SK-N-SH (cell line): ENCODE measurements at regions not wholly inside any gene's neighbourhood (a gene's known extent, or its start where the extent isn't known, plus 50 kb on each side); places are given as distances from the start of the nearest gene placed in this dataset.

ENCODE experiments used
- CTCF ChIA-PET: fragments of 300-600, 350-600 bp; formaldehyde crosslinking; extraction: SDS; loops from one replicate; lab custom pipeline; 2021; lab: Yijun Ruan, JAX
- POLR2A ChIA-PET: fragments of 350-600 bp; sonication (Branson Sonifier 250); formaldehyde crosslinking; extraction: SDS; loops from one replicate; lab custom pipeline; 2020; ENCODE audit warnings: antibody characterized with exemption, inconsistent platforms; lab: Yijun Ruan, JAX
- DNase-seq: peaks from one replicate; pipeline ENCODE4 v3.0.0; 2012
- H2AFZ ChIP-seq: fragments of 200-600 bp; sonication (generic); 2 replicates; pipeline ENCODE4 v1.8.1; 2016; ENCODE audit warnings: antibody characterized with exemption, mild to moderate bottlenecking, low read depth
- H3F3A ChIP-seq: fragments of 200-600 bp; sonication (generic); replicated peaks from 2 replicates; pipeline ENCODE3; 2016; ENCODE audit warnings: antibody characterized with exemption, mild to moderate bottlenecking; ENCODE audit not compliant: insufficient read depth
- H3K27ac ChIP-seq, 2 experiments: fragments of 200-500 bp in 1 of 2; fragments of 200-600 bp in 1 of 2; sonication (Bioruptor generic) in 1 of 2; sonication (generic), shearing (Covaris generic) in 1 of 2; 2 replicates each; pipeline versions ENCODE4 v1.5.1 to v1.6.1; 2014 to 2016; ENCODE audit warnings: low read depth in 2 of 2, inconsistent platforms in 1 of 2, low read length in 1 of 2, mild to moderate bottlenecking in 1 of 2, mixed read lengths in 1 of 2
- H3K27me3 ChIP-seq: fragments of 200-600 bp; sonication (generic), shearing (Covaris generic); 2 replicates; pipeline ENCODE4 v1.6.1; 2016; ENCODE audit warnings: mixed run types; ENCODE audit not compliant: insufficient read depth
- H3K36me3 ChIP-seq, 2 experiments: fragments of 200-500 bp in 1 of 2; fragments of 200-600 bp in 1 of 2; sonication (Bioruptor generic) in 1 of 2; sonication (generic) in 1 of 2; replicated peaks in 1 of 2; 2 replicates each; pipeline versions ENCODE3 to v1.5.1; 2014 to 2016; ENCODE audit warnings: low read length in 1 of 2, mild to moderate bottlenecking in 1 of 2; ENCODE audit not compliant: insufficient read depth in 2 of 2, control insufficient read depth in 1 of 2
- H3K4me1 ChIP-seq, 2 experiments: fragments of 200-500 bp in 1 of 2; fragments of 200-600 bp in 1 of 2; sonication (Bioruptor generic) in 1 of 2; sonication (generic), shearing (Covaris generic) in 1 of 2; 2 replicates each; pipeline versions ENCODE4 v1.5.1 to v1.6.1; 2014 to 2016; ENCODE audit warnings: low read depth in 1 of 2, low read length in 1 of 2, mixed run types in 1 of 2; ENCODE audit not compliant: insufficient read depth in 2 of 2, control insufficient read depth in 1 of 2
- H3K4me2 ChIP-seq: fragments of 200-600 bp; sonication (generic), shearing (Covaris generic); 2 replicates; pipeline ENCODE4 v1.6.1; 2017; ENCODE audit warnings: mixed run types
- H3K4me3 ChIP-seq, 2 experiments: fragments of 200-500 bp in 1 of 2; fragments of 200-600 bp in 1 of 2; sonication (Bioruptor generic) in 1 of 2; sonication (generic), shearing (Covaris generic) in 1 of 2; 2 replicates each; pipeline versions ENCODE4 v1.5.1 to v1.8.1; 2014 to 2016; ENCODE audit warnings: low read depth in 2 of 2, inconsistent platforms in 1 of 2, low read length in 1 of 2, mild to moderate bottlenecking in 1 of 2, mixed read lengths in 1 of 2, moderate library complexity in 1 of 2
- H3K79me2 ChIP-seq: fragments of 200-600 bp; sonication (generic); 2 replicates; pipeline ENCODE4 v1.8.1; 2017; ENCODE audit warnings: mild to moderate bottlenecking; ENCODE audit not compliant: insufficient read depth
- H3K9ac ChIP-seq: fragments of 200-600 bp; sonication (generic); 2 replicates; pipeline ENCODE4 v1.6.1; 2017; ENCODE audit warnings: mixed run types
- H3K9me2 ChIP-seq: fragments of 200-600 bp; sonication (generic); 2 replicates; pipeline ENCODE4 v1.6.1; 2017; ENCODE audit warnings: mixed run types
- H3K9me3 ChIP-seq: fragments of 200-600 bp; sonication (generic); 2 replicates; pipeline ENCODE4 v1.6.1; 2017; ENCODE audit warnings: mixed run types, mild to moderate bottlenecking, moderate library complexity
- H4K20me1 ChIP-seq: fragments of 200-600 bp; sonication (generic); 2 replicates; pipeline ENCODE4 v1.6.1; 2017; ENCODE audit warnings: mild to moderate bottlenecking, mixed run types; ENCODE audit not compliant: insufficient read depth
- CTCF ChIP-seq: fragments of 200-600 bp; sonication (generic); IDR thresholded peaks from 2 replicates; pipeline ENCODE4 v1.6.1; 2017; ENCODE audit warnings: antibody characterized with exemption, mild to moderate bottlenecking, moderate library complexity
- ELF1 ChIP-seq: IDR thresholded peaks from 2 replicates; pipeline ENCODE4 v1.4.0; 2012
- EP300 ChIP-seq, 2 experiments: IDR thresholded peaks; 2 replicates each; pipeline versions ENCODE4 v1.4.0 to v1.6.1; 2012; ENCODE audit warnings: borderline replicate concordance in 1 of 2, low read depth in 1 of 2, low read length in 1 of 2
- FOSL2 ChIP-seq: IDR thresholded peaks from 2 replicates; pipeline ENCODE4 v1.4.0; 2012; ENCODE audit warnings: low read depth, mild to moderate bottlenecking, moderate library complexity, borderline replicate concordance
- FOXJ3 ChIP-seq: sonication (generic); formaldehyde crosslinking; IDR thresholded peaks from 2 replicates; pipeline ENCODE4 v1.5.1; 2020; ENCODE audit warnings: mild to moderate bottlenecking, missing genetic modification reagents
- FOXM1 ChIP-seq: IDR thresholded peaks from 2 replicates; pipeline ENCODE4 v1.4.0; 2012; ENCODE audit warnings: low read depth, mild to moderate bottlenecking
- MAX ChIP-seq: IDR thresholded peaks from 2 replicates; pipeline ENCODE4 v1.4.0; 2012; ENCODE audit warnings: low read depth
- MEF2A ChIP-seq: IDR thresholded peaks from 2 replicates; pipeline ENCODE4 v1.4.0; 2012; ENCODE audit warnings: low read depth, borderline replicate concordance
- NFIC ChIP-seq: IDR thresholded peaks from 2 replicates; pipeline ENCODE4 v1.4.0; 2012; ENCODE audit warnings: borderline replicate concordance
- RAD21 ChIP-seq: IDR thresholded peaks from 2 replicates; pipeline ENCODE4 v1.6.1; 2012; ENCODE audit warnings: mild to moderate bottlenecking, low read length
- REST ChIP-seq: IDR thresholded peaks from 2 replicates; pipeline ENCODE4 v1.6.1; 2012; ENCODE audit warnings: mild to moderate bottlenecking, low read depth, low read length, moderate library complexity
- RFX5 ChIP-seq: IDR thresholded peaks from 2 replicates; pipeline ENCODE4 v1.6.1; 2012; ENCODE audit warnings: mild to moderate bottlenecking, improper control_type of control experiment, low read length
- RXRA ChIP-seq: IDR thresholded peaks from 2 replicates; pipeline ENCODE4 v1.4.0; 2012; ENCODE audit warnings: low read depth, mild to moderate bottlenecking, borderline replicate concordance
- SIN3A ChIP-seq: IDR thresholded peaks from 2 replicates; pipeline ENCODE4 v1.6.1; 2012; ENCODE audit warnings: low read depth, mild to moderate bottlenecking, low read length, moderate library complexity, borderline replicate concordance
- SMC3 ChIP-seq: IDR thresholded peaks from 2 replicates; pipeline ENCODE4 v1.6.1; 2012; ENCODE audit warnings: low read depth, low read length, improper control_type of control experiment
- TCF12 ChIP-seq: IDR thresholded peaks from 2 replicates; pipeline ENCODE4 v1.4.0; 2012
- YY1 ChIP-seq: IDR thresholded peaks from 2 replicates; pipeline ENCODE4 v1.4.0; 2012; ENCODE audit warnings: low read depth, mild to moderate bottlenecking
- WGBS: methylation state at CpG from one replicate; pipeline ENCODE4 v1.1.6; 2017; ENCODE audit warnings: low lambda C conversion rate; 5-methylcytosine and 5-hydroxymethylcytosine counted together

GRCh38 chrX:140572724-140573123 lies 67.9 kb upstream of the SOX3 start (continued):
- TF ChIP-seq REST (no peak), NFIC (no peak), CTCF (peak; percentile 82), TCF12 (no peak), FOXM1 (no peak), YY1 (no peak), FOSL2 (no peak), FOXJ3 (CRISPR knock-in tag) (no peak), SIN3A (no peak), MAX (no peak), RAD21 (peak; percentile 53), ELF1 (no peak), EP300 (IDR thresholded peaks at IDR 0.05; ENCODE audit: borderline replicate concordance in 1 of 2, low read depth in 1 of 2, low read length in 1 of 2) (no peak), SMC3 (peak; percentile 31; the same call in 1 of the 2 replicates)

- no peaks in the 10 kb centered on the region for H3F3A ChIP-seq
- H3K4me2 ChIP-seq: no peak overlapping the region
- no peaks in the 10 kb centered on the region for H3K36me3 ChIP-seq
- no peaks in the 10 kb centered on the region for H3K27me3 ChIP-seq
- no peaks in the 10 kb centered on the region for H4K20me1 ChIP-seq
- CTCF ChIA-PET: no interaction called here
- no peaks in the 10 kb centered on the region for H3K9me2 ChIP-seq
- H3K27ac ChIP-seq: no peak overlapping the region
- H3K9ac ChIP-seq: no peak overlapping the region
- WGBS: 0% methylated on average over 1 of the region's 1 CpG
- DNase-seq: no peak
- TF ChIP-seq SIN3A (no peak), RFX5 (peak; percentile 88), RXRA (no peak), MEF2A (no peak)
- no peaks in the 10 kb centered on the region for H3K4me1 ChIP-seq
- H3K9me3 ChIP-seq: no peaks in the 10 kb centered on the region
- POLR2A ChIA-PET: no interaction called here
- H3K79me2 ChIP-seq: no peaks in the 10 kb centered on the region
- H2AFZ ChIP-seq: no peak overlapping the region
- no peak overlapping the region for H3K4me3 ChIP-seq
Observed at GRCh38 chrX:140563893-140564292, 59.0 kb upstream of the SOX3 start.
